GM12872 (cell line): ENCODE measurements at regions not wholly inside any gene's neighbourhood (a gene's known extent, or its start where the extent isn't known, plus 50 kb on each side); places are given as distances from the start of the nearest gene placed in this dataset.

Source experiments
- TF ChIP-seq, protein P1 (sequence below): IDR thresholded peaks from 3 replicates; pipeline ENCODE4 v1.5.1; 2011; ENCODE audit warnings: low read depth, mild to moderate bottlenecking, low read length, moderate library complexity; ENCODE audit not compliant: insufficient read depth

DNA sequence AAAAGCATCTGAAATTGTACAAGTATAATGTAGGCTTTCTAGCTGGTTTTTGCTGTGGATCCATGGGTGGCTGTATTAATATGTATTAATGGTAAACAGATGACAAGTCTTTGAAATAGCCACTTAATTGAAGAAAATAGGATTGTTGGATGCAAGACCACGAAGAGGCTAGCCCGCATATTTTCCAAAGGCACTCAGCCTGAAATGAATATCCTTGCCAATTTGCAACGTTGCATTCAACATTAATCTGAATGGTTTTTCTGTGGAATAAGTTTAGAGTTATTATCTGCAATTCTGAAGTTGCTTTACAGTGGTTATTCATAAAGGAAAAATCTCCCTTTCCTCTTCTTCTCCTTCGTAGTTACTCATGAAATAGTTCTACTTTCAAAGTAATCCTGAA is 86.2 kb upstream of the SPATS2L start:
- TF ChIP-seq, protein P1, sequence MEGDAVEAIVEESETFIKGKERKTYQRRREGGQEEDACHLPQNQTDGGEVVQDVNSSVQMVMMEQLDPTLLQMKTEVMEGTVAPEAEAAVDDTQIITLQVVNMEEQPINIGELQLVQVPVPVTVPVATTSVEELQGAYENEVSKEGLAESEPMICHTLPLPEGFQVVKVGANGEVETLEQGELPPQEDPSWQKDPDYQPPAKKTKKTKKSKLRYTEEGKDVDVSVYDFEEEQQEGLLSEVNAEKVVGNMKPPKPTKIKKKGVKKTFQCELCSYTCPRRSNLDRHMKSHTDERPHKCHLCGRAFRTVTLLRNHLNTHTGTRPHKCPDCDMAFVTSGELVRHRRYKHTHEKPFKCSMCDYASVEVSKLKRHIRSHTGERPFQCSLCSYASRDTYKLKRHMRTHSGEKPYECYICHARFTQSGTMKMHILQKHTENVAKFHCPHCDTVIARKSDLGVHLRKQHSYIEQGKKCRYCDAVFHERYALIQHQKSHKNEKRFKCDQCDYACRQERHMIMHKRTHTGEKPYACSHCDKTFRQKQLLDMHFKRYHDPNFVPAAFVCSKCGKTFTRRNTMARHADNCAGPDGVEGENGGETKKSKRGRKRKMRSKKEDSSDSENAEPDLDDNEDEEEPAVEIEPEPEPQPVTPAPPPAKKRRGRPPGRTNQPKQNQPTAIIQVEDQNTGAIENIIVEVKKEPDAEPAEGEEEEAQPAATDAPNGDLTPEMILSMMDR: no peak

DNA sequence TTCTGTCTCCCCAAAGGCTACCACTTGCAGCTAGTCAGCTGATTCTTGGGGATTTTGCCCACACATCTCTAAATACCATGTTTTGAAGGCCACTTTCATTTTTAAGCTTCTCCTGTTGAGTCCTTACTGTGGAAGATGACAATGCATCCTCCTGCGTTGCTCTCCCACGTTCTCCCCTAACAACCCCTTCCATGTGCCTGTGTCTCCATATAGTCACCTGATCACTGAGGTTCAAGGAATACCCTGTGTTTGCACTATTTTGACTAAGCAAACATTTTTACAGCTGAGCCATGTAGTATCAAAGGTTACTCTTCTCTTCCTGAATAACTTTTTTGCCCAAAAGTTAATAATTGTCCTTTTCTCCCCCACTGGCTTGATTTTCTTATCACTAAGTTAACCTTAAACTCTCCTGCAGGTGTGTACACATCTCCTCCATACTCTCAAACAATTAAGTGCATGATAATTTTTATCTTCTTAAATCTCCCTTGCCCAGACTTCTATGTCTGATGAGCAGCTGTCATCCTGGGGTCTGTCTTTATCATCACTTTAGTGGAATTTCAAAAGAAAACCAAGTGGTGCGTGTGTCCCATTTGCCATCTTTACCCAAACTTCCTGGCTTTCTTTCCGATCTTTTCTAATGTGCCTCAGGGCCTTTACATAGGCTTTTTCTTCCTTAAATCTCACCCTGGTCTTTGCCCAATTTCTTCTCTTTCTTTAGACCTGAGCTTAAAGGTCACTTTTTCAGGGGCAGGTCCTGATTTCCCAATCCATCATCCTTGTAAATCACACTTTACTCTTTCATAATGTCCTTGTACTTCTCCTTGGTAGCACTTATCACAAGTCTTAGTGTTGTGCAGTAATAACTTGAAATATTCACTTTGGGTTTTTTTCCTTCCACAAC is 85.2 kb upstream of the SPATS2L start:
- TF ChIP-seq, protein P1: no peak

DNA sequence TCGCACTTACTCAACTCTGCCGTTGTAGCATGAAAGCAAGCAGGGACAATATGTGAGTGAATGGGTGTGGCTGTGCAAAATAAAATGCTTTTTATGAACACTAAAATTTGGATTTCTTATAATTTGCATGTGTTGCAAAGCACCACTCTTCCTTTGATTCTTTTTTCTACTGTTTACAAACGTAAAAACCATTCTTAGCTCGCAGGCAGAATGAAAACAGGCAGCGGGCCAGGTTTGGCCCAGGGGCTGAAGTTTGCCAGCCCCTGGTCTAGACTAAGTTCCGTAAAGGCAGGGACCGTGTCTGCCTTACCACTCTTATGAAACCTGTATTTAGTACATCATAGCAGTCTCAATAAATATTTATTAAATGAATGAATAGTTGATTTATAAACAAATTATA is 83.7 kb upstream of the SPATS2L start:
- TF ChIP-seq, protein P1: no peak

DNA sequence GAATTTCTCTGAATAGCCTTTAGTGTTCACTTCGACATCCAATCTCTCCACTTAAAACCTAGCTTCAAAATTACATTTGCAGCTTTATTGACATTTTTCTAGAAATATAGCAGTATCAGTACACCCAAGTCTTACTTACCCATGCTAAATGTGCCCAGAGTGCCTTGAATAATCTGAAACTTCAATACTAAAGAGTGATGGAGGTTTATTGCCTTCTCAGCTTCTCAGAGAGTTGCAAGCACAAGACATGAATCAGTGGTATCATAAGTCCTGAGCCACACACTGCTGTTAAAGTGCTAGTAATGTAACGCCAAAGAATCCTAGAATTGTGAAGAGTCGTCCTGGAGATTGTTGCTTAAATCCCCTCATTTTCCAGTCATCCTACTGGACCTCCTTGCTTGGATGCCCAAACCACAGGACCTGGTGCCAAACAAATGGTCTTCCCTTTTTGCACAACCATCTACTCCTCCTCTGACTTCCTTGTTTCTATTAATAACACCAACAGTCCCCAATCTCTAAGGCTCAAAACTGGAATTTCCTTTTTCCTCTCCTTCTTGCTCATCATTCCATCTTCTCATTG is 83.2 kb upstream of the SPATS2L start:
- TF ChIP-seq, protein P1: no peak

DNA sequence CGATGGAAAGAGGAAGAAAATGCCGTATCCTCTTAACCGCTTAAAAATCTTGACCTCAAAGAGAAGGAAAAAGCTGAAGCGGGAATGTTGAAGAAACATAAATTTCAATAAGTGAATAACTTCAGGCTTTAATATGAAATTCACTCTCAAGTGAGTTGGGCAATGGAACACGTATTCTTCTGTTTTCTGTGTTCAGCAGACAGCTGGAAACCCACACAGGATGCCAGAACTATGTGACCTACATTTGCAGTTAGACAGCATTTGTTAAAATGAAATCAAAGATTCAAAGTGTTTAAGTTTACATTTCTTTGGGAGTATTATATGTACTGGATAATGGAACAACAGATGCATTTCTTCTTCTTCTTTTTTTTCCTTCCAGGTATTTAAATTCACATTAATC is 80.5 kb upstream of the SPATS2L start:
- TF ChIP-seq, protein P1: no peak

DNA sequence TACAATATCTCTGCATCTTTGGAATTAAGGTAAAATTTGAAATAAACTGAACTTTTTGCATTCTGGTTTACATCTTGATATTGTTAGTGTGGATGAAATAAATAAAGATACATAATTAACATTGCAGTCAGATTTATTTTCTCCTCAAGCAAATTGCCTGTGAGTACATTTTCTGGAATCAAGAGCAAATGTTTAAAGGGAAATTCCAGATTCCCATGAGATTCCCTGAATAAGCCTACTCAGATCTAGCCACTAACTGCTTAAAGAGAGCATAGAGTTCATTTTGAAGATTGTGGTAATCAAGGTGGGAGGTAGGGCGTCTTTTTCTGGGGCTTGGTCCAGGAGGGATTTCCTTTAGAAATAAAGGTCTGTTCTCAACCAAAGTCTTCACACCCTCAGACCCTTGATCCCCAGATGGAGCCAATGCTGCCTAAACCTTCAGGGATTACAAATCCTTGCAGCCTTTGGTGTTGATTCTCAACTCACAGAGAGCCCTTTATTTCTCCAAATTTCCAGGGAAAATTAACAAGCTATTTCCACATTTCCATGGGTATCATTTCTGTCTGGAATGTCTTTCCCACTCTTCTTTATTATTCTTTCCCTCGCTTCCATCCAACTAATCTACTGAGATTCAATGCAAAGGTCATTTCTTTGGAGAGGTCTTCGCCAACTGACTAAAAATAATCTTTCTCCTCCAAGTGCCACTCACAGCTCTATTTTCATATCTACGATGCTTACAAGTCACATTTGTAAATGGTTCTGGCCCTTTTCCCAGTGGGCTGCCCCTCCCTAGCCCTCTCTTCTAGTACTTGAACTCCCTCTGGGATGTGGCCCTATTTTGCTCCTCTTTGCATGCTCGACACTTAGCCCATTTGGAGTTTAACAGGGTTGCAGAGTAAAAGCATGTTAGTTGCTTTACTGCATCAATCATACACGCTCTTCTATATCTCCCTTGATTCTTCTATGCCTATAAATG is 79.8 kb upstream of the SPATS2L start:
- TF ChIP-seq, protein P1: no peak

DNA sequence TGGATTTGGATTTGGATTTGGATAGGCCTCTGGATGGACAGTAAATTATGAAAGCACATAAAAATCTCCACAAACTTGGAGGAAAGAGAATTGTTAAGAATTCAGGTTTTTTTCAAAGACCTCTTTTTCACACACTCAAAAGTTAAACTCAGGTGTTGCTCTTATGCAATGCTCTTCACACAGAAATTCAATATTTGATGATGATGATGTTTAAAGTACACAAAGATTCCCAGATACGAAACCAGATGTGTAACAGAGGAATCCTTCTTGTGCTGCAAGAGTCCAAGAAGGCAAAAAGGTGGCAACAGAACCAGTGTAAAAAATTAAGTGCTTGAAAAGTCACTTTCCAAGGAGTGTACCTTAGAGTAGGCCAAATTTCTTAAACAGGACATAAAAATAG is 75.8 kb upstream of the SPATS2L start:
- TF ChIP-seq, protein P1: no peak
